Mucosa of descending colon (tissue), 3 donors: ENCODE measurements at regions not wholly inside any gene's neighbourhood (a gene's known extent, or its start where the extent isn't known, plus 50 kb on each side); places are given as distances from the start of the nearest gene placed in this dataset.

Source experiments
- ATAC-seq: fragments of 200-7000 bp; cut with Tn5 transposase; one replicate; pipeline ENCODE4 v1.9.1; 2020; ENCODE audit warnings: mild to moderate bottlenecking, moderate library complexity
- DNase-seq, 3 donors: peaks; one replicate each; pipeline ENCODE4 v3.0.0-alpha.2; 2020
- H3K36me3 ChIP-seq: fragments of 200-600 bp; one replicate; pipeline ENCODE4 v1.8.0; 2021; ENCODE audit warnings: low read depth, mild to moderate bottlenecking
- H3K4me1 ChIP-seq: fragments of 200-600 bp; one replicate; pipeline ENCODE4 v1.8.0; 2021; ENCODE audit warnings: low read depth, mild to moderate bottlenecking
- H3K4me3 ChIP-seq: fragments of 200-600 bp; one replicate; pipeline ENCODE4 v1.8.0; 2021; ENCODE audit warnings: mild to moderate bottlenecking
- H3K9me3 ChIP-seq: fragments of 200-600 bp; one replicate; pipeline ENCODE4 v1.8.0; 2021; ENCODE audit warnings: mild to moderate bottlenecking
- intact Hi-C, 2 donors: fragments of 100-400 bp; cut with DNase I in 1 of 2; cut with micrococcal nuclease in 1 of 2; formaldehyde crosslinking; loops; one replicate each; pipeline versions ENCODE4 v1.11.0 to v1.11.1; 2022; cut with DNase I, micrococcal nuclease
- TF ChIP-seq, protein P1 (sequence below): fragments of 200-600 bp; IDR thresholded peaks from one replicate; pipeline ENCODE4 v1.8.0; 2022; ENCODE audit warnings: antibody characterized with exemption, mild to moderate bottlenecking
- donor health status: DM: no; HTN: no; CAD: no; lungs with moderate emphysema.
- donor health status: DM: no; HTN: no; CAD: no.
- donor health status: DM: no; HTN: yes; CAD: no.

DNA sequence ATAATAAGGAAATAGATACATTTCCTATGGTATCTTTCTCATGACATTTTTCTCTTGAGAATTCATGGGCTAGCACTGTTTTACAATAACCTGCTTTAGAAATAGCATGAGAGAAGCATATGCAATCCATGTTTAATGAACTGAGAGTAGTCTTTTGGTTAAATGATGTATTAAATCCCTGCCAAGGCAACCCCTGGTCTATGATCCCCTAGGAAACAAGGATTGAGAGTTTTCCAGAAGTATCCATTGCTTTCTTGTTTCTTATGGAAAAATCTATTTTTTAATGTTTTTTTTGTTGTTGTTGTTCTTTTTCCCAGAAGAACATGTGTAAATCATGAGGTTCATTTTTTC is 390.5 kb upstream of the HSF2 start:
- no peak for DNase-seq
- intact Hi-C loops, result no loop called here
- no peak for ATAC-seq
- no peaks in the 10 kb centered on the region for H3K4me1 ChIP-seq
- no peak overlapping the region for H3K4me3 ChIP-seq
- TF ChIP-seq, protein P1, sequence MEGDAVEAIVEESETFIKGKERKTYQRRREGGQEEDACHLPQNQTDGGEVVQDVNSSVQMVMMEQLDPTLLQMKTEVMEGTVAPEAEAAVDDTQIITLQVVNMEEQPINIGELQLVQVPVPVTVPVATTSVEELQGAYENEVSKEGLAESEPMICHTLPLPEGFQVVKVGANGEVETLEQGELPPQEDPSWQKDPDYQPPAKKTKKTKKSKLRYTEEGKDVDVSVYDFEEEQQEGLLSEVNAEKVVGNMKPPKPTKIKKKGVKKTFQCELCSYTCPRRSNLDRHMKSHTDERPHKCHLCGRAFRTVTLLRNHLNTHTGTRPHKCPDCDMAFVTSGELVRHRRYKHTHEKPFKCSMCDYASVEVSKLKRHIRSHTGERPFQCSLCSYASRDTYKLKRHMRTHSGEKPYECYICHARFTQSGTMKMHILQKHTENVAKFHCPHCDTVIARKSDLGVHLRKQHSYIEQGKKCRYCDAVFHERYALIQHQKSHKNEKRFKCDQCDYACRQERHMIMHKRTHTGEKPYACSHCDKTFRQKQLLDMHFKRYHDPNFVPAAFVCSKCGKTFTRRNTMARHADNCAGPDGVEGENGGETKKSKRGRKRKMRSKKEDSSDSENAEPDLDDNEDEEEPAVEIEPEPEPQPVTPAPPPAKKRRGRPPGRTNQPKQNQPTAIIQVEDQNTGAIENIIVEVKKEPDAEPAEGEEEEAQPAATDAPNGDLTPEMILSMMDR, result no peak
- H3K9me3 ChIP-seq, result no peaks in the 10 kb centered on the region
- H3K36me3 ChIP-seq, result no peaks in the 10 kb centered on the region

DNA sequence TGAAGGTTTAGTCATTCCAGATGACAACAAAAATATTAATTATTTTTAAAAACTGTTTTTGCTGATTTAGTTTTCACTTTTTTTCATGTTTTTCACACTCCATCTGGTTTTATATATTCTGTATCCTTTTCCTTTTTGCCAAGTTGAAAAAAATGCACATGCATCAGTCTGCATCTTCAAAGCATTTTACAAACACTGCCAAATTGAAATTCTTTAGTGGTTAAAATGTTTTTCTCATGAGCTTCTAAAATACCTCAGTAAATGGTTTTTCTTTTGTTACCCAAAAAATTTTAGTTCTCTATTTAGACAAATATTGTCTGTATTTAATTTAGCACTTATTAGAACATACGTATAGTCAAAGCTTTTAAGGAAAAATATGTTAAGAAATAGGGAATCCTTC is 386.9 kb upstream of the HSF2 start:
- ATAC-seq (no peak), DNase-seq (no peak)
- TF ChIP-seq, protein P1, result no peak
- intact Hi-C loops, result no loop called here
- no peak overlapping the region for H3K4me3 ChIP-seq
- no peaks in the 10 kb centered on the region for H3K4me1 ChIP-seq
- H3K9me3 ChIP-seq, result no peaks in the 10 kb centered on the region
- no peaks in the 10 kb centered on the region for H3K36me3 ChIP-seq

DNA sequence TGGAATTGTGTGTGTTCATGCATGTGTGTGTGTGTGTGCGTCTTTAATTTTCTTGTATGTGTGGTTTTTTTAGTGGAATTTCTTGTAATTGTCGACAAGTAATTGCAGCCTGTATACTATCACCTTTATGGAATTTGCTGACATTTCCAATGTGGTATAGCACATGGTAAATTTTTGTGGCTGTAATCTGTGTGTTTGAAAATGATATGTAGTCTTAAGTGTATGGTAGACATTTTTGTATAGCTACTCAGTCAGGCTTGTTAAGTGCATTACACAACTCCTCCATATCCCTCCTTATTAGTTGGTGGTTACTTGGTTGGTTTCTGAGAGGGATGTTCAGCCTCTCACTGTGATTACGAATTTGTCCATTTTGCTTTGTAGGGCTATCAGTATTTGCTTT is 384.5 kb upstream of the HSF2 start:
- intact Hi-C loops, result no loop called here
- Histone ChIP-seq H3K4me3 (no peak overlapping the region), H3K9me3 (no peaks in the 10 kb centered on the region), H3K36me3 (no peaks in the 10 kb centered on the region), H3K4me1 (no peaks in the 10 kb centered on the region)
- TF ChIP-seq, protein P1, result no peak
- DNase-seq (no peak), ATAC-seq (no peak)

DNA sequence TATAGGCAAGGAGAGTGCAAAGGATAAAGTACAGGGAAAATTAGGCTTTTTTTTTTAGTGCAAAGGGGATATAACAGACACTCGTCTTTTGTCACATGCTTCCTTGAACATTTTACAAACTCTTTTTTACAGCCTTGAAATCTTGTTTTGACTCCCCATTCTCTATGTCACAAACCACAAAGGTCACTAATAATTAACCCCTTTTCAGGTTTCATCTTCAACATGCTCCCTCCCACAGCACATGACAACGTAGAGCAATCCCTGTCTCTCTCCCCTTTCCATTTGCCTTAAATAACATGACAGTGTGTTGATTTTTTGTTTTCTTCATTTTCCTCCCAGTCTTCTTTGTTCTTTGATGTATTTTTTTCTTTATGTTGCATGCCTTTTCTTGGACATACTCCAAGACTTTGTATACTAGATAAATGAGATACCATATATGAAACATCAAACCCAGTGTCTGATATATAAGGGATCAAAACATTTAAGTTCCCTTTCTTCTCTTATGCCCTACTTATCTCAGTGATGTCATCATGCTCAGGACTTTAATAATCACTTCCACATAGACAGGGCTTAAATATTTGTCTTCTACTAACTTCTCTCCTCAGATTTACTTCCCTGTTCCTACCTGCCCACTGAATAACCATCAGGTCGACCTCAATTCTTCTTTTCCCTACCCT is 378.7 kb upstream of the HSF2 start:
- ATAC-seq (no peak), DNase-seq (no peak)
- Histone ChIP-seq H3K4me1 (no peaks in the 10 kb centered on the region), H3K4me3 (no peak overlapping the region), H3K36me3 (no peaks in the 10 kb centered on the region), H3K9me3 (no peaks in the 10 kb centered on the region)
- intact Hi-C loops, result no loop called here
- TF ChIP-seq, protein P1, result no peak

DNA sequence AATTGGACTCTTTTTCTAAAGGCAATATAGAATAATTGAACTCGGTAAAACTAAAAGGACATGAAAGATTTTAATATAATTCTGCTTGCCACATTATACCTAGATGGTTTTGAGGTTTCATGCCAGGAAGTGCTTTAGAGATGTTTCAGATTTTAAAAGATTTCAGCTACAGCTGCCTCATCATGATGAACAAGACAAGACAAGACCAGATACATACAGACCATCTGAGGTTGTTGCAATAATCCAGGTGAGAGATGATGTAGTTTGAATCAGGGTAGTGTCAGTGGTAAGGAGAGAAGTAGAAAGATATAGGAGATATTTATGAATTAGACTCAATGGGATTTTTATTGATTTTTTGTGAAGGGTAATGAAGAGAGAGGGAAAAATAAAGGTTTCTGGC is 374.3 kb upstream of the HSF2 start:
- DNase-seq (no peak), ATAC-seq (no peak)
- intact Hi-C loops, result no loop called here
- Histone ChIP-seq H3K36me3 (no peaks in the 10 kb centered on the region), H3K4me3 (no peak overlapping the region), H3K9me3 (no peaks in the 10 kb centered on the region), H3K4me1 (no peaks in the 10 kb centered on the region)
- TF ChIP-seq, protein P1, result no peak
